ENCODE measurements at regions not wholly inside any gene's neighbourhood (a gene's known extent, or its start where the extent isn't known, plus 50 kb on each side); places are given as distances from the start of the nearest gene placed in this dataset.

- Histone ChIP-seq H3K4me1 (replicated peaks) (no peaks in the 10 kb centered on the region), H3K4me3 (no peak overlapping the region), H3K27ac (no peak overlapping the region), H3K27me3 (replicated peaks) (no peaks in the 10 kb centered on the region), H3K9me3 (replicated peaks) (peaks cover 3% of the 10 kb centered on the region; the same call in 1 of the 2 replicates), H3K36me3 (no peaks in the 10 kb centered on the region)
- no peak for DNase-seq (ENCODE audit: low read depth in 1 of 2, low spot score in 2 of 2)
These were observed 672.9 kb downstream of the HACE1 start for GRCh38 chr6:104186831-104187230.

DNA sequence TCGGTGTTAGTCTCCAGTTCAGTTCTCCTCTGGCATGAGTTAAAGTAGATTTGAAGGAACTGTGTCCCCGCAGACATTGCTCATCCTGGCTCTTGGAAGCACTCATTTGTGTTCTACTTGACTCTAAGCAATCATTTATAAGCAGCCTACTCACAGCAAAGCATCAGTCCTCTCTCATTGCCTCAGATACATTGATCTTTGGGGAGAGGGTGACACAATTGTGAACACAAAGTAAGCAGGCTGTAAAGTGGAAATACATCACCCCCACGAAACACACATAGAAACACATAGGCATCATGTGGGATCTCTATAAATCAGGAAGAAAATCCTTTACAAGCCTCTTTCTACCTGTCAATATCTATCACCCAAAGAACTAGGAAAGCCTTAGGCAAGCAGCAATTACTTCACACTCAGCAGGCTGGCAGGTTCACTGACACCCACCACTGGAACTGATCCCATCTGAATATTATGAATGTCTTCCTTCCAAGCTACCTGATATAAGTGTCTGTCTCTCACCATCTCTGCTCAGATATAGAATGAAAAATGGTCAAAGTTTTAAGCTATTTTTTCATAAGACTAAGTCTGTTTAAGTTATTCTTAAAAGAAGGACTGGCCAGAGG, 675.8 kb downstream of the HACE1 start:
- Histone ChIP-seq H3K4me3 (no peak overlapping the region), H3K4me1 (replicated peaks) (no peaks in the 10 kb centered on the region), H3K27ac (no peak overlapping the region), H3K27me3 (replicated peaks) (no peaks in the 10 kb centered on the region), H3K36me3 (no peaks in the 10 kb centered on the region), H3K9me3 (replicated peaks) (0 out of 2 replicates have a peak, but pooled peaks cover 3% of the 10 kb centered on the region)
- DNase-seq (ENCODE audit: low read depth in 1 of 2, low spot score in 2 of 2): no peak

DNA sequence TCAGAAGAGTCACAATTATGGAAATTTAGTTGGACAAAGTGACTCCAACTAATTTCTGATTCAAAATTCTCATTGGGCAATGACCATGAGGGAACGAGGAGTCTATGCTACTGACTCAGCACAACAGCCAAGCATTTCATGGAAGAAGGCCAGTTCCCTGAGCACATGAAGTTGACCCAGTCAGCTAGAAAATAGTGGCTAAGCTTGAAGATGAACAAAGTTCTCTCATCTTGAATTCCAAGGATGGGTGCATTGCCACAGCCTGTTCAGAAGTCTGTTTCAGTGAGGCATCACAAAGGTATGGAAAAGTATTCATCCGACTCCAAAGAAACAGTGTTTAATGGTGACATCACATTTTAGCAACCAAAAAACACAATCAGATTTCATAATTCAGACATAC, 676.9 kb downstream of the HACE1 start:
- DNase-seq (ENCODE audit: low read depth in 1 of 2, low spot score in 2 of 2): no peak
- Histone ChIP-seq H3K27me3 (replicated peaks) (no peaks in the 10 kb centered on the region), H3K4me1 (replicated peaks) (no peaks in the 10 kb centered on the region)

DNA sequence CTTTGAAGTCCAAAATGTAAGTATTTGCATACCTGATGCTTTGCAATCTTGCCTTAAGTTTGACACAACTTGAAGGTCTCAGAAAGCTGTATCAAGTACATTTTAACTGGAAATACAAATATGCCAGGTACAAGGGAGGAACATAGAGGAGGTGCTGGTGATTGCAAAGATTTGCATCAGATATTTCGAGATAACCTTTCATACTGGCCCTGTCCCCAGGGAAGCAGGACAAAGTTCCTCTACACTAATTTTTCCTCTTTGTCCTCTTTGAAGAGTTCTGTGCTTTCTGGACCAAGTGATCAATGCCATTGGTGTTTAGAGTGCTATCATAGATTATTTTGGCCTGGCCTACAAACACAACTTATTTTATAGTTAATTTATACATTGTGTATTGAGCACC, 686.1 kb downstream of the HACE1 start:
- Histone ChIP-seq H3K4me3 (no peak overlapping the region), H3K9me3 (replicated peaks) (no peaks in the 10 kb centered on the region), H3K4me1 (replicated peaks) (no peaks in the 10 kb centered on the region), H3K27ac (no peak overlapping the region), H3K36me3 (no peaks in the 10 kb centered on the region), H3K27me3 (replicated peaks) (no peaks in the 10 kb centered on the region)
- no peak for DNase-seq (ENCODE audit: low read depth in 1 of 2, low spot score in 2 of 2)

More for the DNA sequence above, 676.9 kb downstream of the HACE1 start:
- no peak overlapping the region for H3K4me3 ChIP-seq
- H3K36me3 ChIP-seq: no peaks in the 10 kb centered on the region
- H3K27ac ChIP-seq: no peak overlapping the region
- 0 out of 2 replicates have a peak, but pooled peaks cover 3% of the 10 kb centered on the region for H3K9me3 ChIP-seq (replicated peaks)

DNA sequence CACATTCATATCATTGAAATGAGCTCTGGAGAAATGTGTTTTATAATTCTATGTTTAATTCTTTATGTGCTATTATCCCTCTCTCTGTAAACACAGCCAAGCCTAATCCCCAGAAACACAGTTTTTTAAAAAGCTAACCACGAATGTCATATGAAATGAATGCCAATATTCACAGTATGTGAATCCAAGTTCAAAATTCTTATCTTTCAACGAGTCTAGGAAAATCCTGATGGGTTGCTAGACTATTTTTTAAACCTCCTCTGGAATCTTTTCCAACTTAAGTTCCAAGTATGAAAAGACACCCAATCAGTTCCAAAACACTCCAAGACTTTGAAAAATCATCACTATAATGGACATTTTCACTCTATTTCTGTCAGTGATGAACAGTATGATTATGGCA, 689.3 kb downstream of the HACE1 start:
- DNase-seq (ENCODE audit: low read depth in 1 of 2, low spot score in 2 of 2): no peak
- H3K4me1 ChIP-seq (replicated peaks): no peaks in the 10 kb centered on the region
- no peak overlapping the region for H3K27ac ChIP-seq
- no peaks in the 10 kb centered on the region for H3K36me3 ChIP-seq
- H3K4me3 ChIP-seq: no peak overlapping the region
- no peaks in the 10 kb centered on the region for H3K9me3 ChIP-seq (replicated peaks)
- H3K27me3 ChIP-seq (replicated peaks): no peaks in the 10 kb centered on the region

- no peak overlapping the region for H3K4me3 ChIP-seq
- no peak for DNase-seq (ENCODE audit: low read depth in 1 of 2, low spot score in 2 of 2)
- H3K4me1 ChIP-seq (replicated peaks): no peaks in the 10 kb centered on the region
- 0 out of 2 replicates have a peak, but pooled peaks cover 5% of the 10 kb centered on the region for H3K9me3 ChIP-seq (replicated peaks)
- H3K36me3 ChIP-seq: no peaks in the 10 kb centered on the region
- no peaks in the 10 kb centered on the region for H3K27me3 ChIP-seq (replicated peaks)
- no peak overlapping the region for H3K27ac ChIP-seq
These were observed 693.6 kb downstream of the HACE1 start for GRCh38 chr6:104166055-104166668.

DNA sequence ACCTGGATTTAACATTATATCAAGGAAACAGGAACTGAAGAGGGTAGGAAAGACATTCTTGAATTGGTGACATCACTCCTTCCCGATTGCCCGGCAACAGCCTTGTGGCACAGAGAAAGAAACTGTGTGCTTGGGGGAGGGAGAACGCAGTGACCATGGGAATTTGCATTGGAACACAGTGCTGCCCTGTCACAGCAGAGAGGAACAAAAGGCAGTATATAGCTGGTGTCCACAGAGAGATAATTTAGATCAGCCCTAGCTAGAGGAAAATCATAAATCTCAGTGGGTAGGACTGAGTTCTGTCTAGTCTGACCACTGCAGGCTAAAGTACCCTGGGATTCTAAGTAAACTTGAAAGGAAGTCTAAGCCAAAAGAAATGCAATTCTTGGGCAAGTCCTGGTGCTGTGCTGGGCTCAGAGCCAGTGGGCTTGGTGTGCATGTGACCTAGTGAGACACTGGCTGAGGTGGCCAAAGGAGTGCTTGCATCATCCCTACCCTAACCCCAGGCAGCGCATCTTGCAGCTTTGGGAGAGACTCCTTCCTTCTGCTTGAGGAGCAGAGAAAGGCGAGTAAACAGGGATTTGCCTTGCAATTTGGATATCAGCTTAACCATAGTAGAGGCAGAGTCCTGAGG, 697.6 kb downstream of the HACE1 start:
- Histone ChIP-seq H3K27ac (no peak overlapping the region), H3K36me3 (no peaks in the 10 kb centered on the region), H3K27me3 (replicated peaks) (no peaks in the 10 kb centered on the region), H3K9me3 (replicated peaks) (0 out of 2 replicates have a peak, but pooled peaks cover 5% of the 10 kb centered on the region), H3K4me3 (no peak overlapping the region), H3K4me1 (replicated peaks) (no peaks in the 10 kb centered on the region)
- DNase-seq (ENCODE audit: low read depth in 1 of 2, low spot score in 2 of 2): no peak

DNA sequence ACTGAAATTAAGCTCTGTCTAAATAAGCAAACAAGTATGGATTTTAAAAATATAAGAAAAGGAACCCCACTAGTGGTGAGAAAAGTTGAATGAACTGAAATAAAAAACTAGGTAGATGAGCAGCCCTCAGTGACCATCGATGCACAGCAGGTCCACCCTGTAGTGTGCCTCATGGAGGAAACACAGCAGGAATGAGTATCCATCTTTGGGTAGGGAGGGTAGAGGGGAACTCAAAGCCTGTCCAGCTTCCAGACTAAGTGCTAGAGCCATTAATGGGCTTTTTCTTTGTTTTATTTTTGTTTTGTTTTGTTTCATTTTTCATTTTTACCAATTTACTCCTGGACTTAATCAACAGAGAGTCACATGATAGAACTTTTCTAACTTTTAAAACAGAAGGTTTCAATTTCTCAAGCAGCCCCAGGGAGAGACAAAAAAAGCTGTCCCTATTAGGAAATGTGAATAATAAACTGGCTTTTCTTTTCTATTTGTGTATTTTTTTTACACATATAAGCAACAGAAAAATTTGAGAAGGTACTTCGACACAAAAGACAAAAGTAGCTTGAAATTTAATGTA, 700.6 kb downstream of the HACE1 start:
- H3K4me3 ChIP-seq: no peak overlapping the region
- no peaks in the 10 kb centered on the region for H3K36me3 ChIP-seq
- H3K27ac ChIP-seq: no peak overlapping the region
- no peak for DNase-seq (ENCODE audit: low read depth in 1 of 2, low spot score in 2 of 2)
- no peaks in the 10 kb centered on the region for H3K27me3 ChIP-seq (replicated peaks)
- 0 out of 2 replicates have a peak, but pooled peaks cover 5% of the 10 kb centered on the region for H3K9me3 ChIP-seq (replicated peaks)
- no peaks in the 10 kb centered on the region for H3K4me1 ChIP-seq (replicated peaks)

DNA sequence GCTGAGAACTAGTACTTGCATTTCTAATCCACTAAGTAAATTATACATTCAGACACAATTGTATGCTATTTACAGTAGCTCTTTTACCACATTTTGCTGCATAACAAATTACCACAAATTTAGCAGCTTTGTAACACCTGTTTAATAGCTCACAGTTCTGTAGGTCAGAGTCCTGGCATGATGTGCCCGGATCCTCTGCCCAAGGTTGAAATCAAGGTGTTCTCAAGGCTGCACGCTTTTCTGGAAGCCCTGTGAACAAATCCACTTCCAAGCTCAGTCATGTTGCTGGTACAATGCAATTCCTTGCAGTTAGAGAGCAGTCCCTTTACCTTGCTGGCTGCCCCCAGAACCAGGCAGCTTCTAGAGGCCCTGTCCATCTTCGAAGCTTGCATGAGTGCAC, 716.0 kb downstream of the HACE1 start:
- no peaks in the 10 kb centered on the region for H3K27me3 ChIP-seq (replicated peaks)
- H3K4me1 ChIP-seq (replicated peaks): no peaks in the 10 kb centered on the region
- no peaks in the 10 kb centered on the region for H3K36me3 ChIP-seq
- no peak for DNase-seq (ENCODE audit: low read depth in 1 of 2, low spot score in 2 of 2)
- H3K4me3 ChIP-seq: no peak overlapping the region
- no peaks in the 10 kb centered on the region for H3K9me3 ChIP-seq (replicated peaks)
- no peak overlapping the region for H3K27ac ChIP-seq

GRCh38 chr6:104134876-104135275, 724.8 kb downstream of the HACE1 start:
- DNase-seq (ENCODE audit: low read depth in 1 of 2, low spot score in 2 of 2): no peak
- no peaks in the 10 kb centered on the region for H3K4me1 ChIP-seq (replicated peaks)
- no peak overlapping the region for H3K4me3 ChIP-seq
- no peaks in the 10 kb centered on the region for H3K36me3 ChIP-seq
- H3K27me3 ChIP-seq (replicated peaks): no peaks in the 10 kb centered on the region
- H3K9me3 ChIP-seq (replicated peaks): no peaks in the 10 kb centered on the region
- no peak overlapping the region for H3K27ac ChIP-seq

- Histone ChIP-seq H3K4me3 (no peak overlapping the region), H3K4me1 (replicated peaks) (no peaks in the 10 kb centered on the region), H3K9me3 (replicated peaks) (no peaks in the 10 kb centered on the region), H3K27me3 (replicated peaks) (no peaks in the 10 kb centered on the region), H3K27ac (no peak overlapping the region), H3K36me3 (no peaks in the 10 kb centered on the region)
- no peak for DNase-seq (ENCODE audit: low read depth in 1 of 2, low spot score in 2 of 2)
These were observed 729.4 kb downstream of the HACE1 start for GRCh38 chr6:104130343-104130742.

- H3K27me3 ChIP-seq (replicated peaks): no peaks in the 10 kb centered on the region
- H3K4me3 ChIP-seq: no peak overlapping the region
- H3K27ac ChIP-seq: no peak overlapping the region
- no peaks in the 10 kb centered on the region for H3K4me1 ChIP-seq (replicated peaks)
- no peak for DNase-seq (ENCODE audit: low read depth in 1 of 2, low spot score in 2 of 2)
- no peaks in the 10 kb centered on the region for H3K36me3 ChIP-seq
- no peaks in the 10 kb centered on the region for H3K9me3 ChIP-seq (replicated peaks)
These were observed 733.3 kb downstream of the HACE1 start for GRCh38 chr6:104126315-104127005.

DNA sequence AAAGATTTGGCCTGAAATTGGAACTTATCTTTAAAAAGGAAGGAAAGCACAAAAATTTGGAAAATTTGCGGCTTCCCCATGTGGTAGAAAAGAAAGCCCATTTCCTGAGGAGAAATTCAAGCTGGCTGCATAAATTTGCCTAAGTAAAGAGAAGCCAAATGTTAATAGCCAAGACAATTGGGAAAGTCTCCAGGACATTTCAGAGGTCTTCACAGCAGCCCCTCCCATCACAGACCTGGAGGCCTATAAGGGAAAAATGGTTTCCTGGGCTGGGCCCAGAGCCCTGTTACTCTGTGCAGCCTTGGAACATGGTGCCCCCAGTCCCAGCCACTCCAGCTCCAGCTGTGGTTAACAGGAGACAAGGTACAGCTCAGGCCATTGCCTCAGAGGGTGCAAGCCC, 736.5 kb downstream of the HACE1 start:
- no peak for DNase-seq (ENCODE audit: low read depth in 1 of 2, low spot score in 2 of 2)
- Histone ChIP-seq H3K27me3 (replicated peaks) (no peaks in the 10 kb centered on the region), H3K4me3 (no peak overlapping the region), H3K9me3 (replicated peaks) (no peaks in the 10 kb centered on the region; the same call in 1 of the 2 replicates), H3K27ac (no peak overlapping the region), H3K4me1 (replicated peaks) (no peaks in the 10 kb centered on the region), H3K36me3 (no peaks in the 10 kb centered on the region)

GRCh38 chr6:104118274-104118673, 741.4 kb downstream of the HACE1 start:
- no peaks in the 10 kb centered on the region for H3K27me3 ChIP-seq (replicated peaks)
- no peak for DNase-seq (ENCODE audit: low read depth in 1 of 2, low spot score in 2 of 2)
- H3K27ac ChIP-seq: no peak overlapping the region
- H3K4me1 ChIP-seq (replicated peaks): no peaks in the 10 kb centered on the region
- no peak overlapping the region for H3K4me3 ChIP-seq
- H3K9me3 ChIP-seq (replicated peaks): no peaks in the 10 kb centered on the region; the same call in 1 of the 2 replicates
- H3K36me3 ChIP-seq: no peaks in the 10 kb centered on the region

Data from SJSA1 (cell line).